Adipocyte (in vitro differentiated cells): ENCODE measurements at regions not wholly inside any gene's neighbourhood (a gene's known extent, or its start where the extent isn't known, plus 50 kb on each side); places are given as distances from the start of the nearest gene placed in this dataset.
"Not testable (repeated sequence)": the region's sequence is repeated elsewhere in the genome, so short reads cannot be mapped to it uniquely, and the experiment has no call there.

Source experiments
- DNase-seq: peaks from one replicate; pipeline ENCODE4 v3.0.0-alpha.2; 2015; ENCODE audit warnings: low read depth
- H3K27me3 ChIP-seq: replicated peaks from 2 replicates; pipeline ENCODE4 v1.7.0; 2013; ENCODE audit warnings: mild to moderate bottlenecking, low read length, moderate library complexity; ENCODE audit not compliant: control insufficient read depth, insufficient read depth
- H3K36me3 ChIP-seq: 2 replicates; pipeline ENCODE4 v1.7.0; 2013; ENCODE audit warnings: low read length, mild to moderate bottlenecking, moderate library complexity; ENCODE audit not compliant: control insufficient read depth, insufficient read depth, severe bottlenecking
- H3K4me1 ChIP-seq: 2 replicates; pipeline ENCODE4 v1.7.0; 2013; ENCODE audit warnings: mild to moderate bottlenecking, low read length, moderate library complexity; ENCODE audit not compliant: control insufficient read depth, insufficient read depth
- H3K4me3 ChIP-seq: 2 replicates; pipeline ENCODE4 v1.7.0; 2013; ENCODE audit warnings: mild to moderate bottlenecking, low read length, moderate library complexity
- H3K9ac ChIP-seq: 2 replicates; pipeline ENCODE4 v1.7.0; 2013; ENCODE audit warnings: mild to moderate bottlenecking, low read length, moderate library complexity
- H3K9me3 ChIP-seq: 2 replicates; pipeline ENCODE4 v1.7.0; 2013; ENCODE audit warnings: mild to moderate bottlenecking, low read length, moderate library complexity; ENCODE audit not compliant: control insufficient read depth

- Histone ChIP-seq H3K9ac (no peak overlapping the region), H3K27me3 (no peaks in the 10 kb centered on the region)
- no peak for DNase-seq
These were observed 150.1 kb upstream of the SERTAD2 start for GRCh38 chr2:64803776-64804175.

GRCh38 chr2:64804651-64805050 lies 150.9 kb upstream of the SERTAD2 start:
- DNase-seq = no peak
- no peak overlapping the region for H3K9ac ChIP-seq
- H3K27me3 ChIP-seq = no peaks in the 10 kb centered on the region
- H3K36me3 ChIP-seq = no peaks in the 10 kb centered on the region
- H3K4me1 ChIP-seq = peaks cover 15% of the 10 kb centered on the region
- no peaks in the 10 kb centered on the region for H3K9me3 ChIP-seq
- no peak overlapping the region for H3K4me3 ChIP-seq

More at GRCh38 chr2:64803776-64804175, 150.1 kb upstream of the SERTAD2 start:
- Histone ChIP-seq H3K4me1 (peaks cover 15% of the 10 kb centered on the region), H3K36me3 (no peaks in the 10 kb centered on the region), H3K4me3 (no peak overlapping the region), H3K9me3 (no peaks in the 10 kb centered on the region)

GRCh38 chr2:64807417-64807816 lies 153.7 kb upstream of the SERTAD2 start:
- Histone ChIP-seq H3K9ac (peak overlapping the region; percentile 56), H3K27me3 (no peaks in the 10 kb centered on the region), H3K4me1 (peaks cover 15% of the 10 kb centered on the region), H3K9me3 (no peaks in the 10 kb centered on the region), H3K4me3 (peak overlapping the region; percentile 28), H3K36me3 (no peaks in the 10 kb centered on the region)
- peak; percentile 84 for DNase-seq

- H3K9me3 ChIP-seq = no peaks in the 10 kb centered on the region
- H3K27me3 ChIP-seq = no peaks in the 10 kb centered on the region
- peaks cover 15% of the 10 kb centered on the region for H3K4me1 ChIP-seq
- no peaks in the 10 kb centered on the region for H3K36me3 ChIP-seq
- peak overlapping the region; percentile 28 for H3K4me3 ChIP-seq
- H3K9ac ChIP-seq = peak overlapping the region; percentile 56
- no peak for DNase-seq
These were observed 154.4 kb upstream of the SERTAD2 start for GRCh38 chr2:64808092-64808491.

DNA sequence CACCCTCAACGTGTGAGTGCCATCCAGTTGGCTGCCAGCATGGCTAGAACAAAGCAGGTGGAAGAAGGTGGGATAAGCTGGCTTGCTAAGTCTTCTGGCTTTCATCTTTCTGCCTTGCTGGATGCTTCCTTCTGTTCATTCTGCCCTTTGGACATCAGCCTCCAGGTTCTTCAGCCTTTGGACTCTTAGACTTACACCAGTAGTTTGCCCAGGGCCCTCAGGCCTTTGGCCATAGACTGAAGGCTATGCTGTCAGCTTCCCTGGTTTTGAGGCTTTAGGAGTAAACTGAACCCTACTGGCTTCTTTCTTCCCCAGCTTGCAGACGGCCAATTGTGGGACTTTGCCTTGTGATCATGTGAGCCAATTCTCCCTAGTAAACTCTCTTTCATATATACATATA lies 155.0 kb upstream of the SERTAD2 start:
- H3K4me1 ChIP-seq = peaks cover 15% of the 10 kb centered on the region
- no peak overlapping the region for H3K9ac ChIP-seq
- H3K27me3 ChIP-seq = no peaks in the 10 kb centered on the region
- H3K4me3 ChIP-seq = no peak overlapping the region
- no peaks in the 10 kb centered on the region for H3K36me3 ChIP-seq
- no peaks in the 10 kb centered on the region for H3K9me3 ChIP-seq
- DNase-seq = no peak

DNA sequence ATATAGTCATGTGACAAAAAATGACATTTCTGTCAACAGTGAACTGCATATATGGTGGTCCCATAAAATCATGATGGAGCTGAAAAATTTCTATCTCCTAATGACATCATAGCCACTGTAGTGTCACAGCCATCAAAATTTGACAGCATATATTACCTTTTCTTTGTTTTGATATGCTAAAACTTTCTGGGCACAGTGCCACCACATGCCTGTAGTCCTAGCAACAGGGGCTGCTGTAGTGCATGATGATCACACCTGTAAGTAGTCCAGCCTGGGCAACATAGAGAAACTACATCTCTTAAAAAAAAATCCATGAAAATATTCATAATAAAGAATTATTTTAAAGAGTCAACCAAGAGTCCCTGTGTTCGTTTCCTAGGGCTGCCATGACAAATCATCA lies 155.5 kb upstream of the SERTAD2 start:
- H3K4me3 ChIP-seq = no peak overlapping the region
- no peaks in the 10 kb centered on the region for H3K27me3 ChIP-seq
- H3K9ac ChIP-seq = no peak overlapping the region
- no peak for DNase-seq
- H3K36me3 ChIP-seq = no peaks in the 10 kb centered on the region
- peaks cover 15% of the 10 kb centered on the region for H3K4me1 ChIP-seq
- no peaks in the 10 kb centered on the region for H3K9me3 ChIP-seq

DNA sequence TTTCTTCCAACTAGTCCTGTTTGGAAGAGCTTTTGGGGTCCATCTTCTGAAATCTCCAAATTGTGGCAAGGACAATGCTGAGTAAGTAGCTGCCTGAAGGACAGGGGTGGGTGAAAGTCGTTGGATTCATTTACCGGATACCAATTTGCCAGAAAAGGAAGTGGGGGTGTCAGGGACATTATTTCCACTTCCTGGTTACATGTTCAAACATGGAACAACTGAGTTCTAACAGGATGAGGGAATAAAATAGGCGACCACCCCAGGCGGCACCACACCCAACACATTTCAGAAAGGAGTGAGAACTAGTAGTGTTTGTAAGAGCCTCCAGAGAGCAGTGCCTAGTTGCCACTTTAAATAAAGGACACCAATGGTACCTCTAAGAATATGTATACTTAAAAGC lies 158.6 kb upstream of the SERTAD2 start:
- no peak for DNase-seq
- no peaks in the 10 kb centered on the region for H3K27me3 ChIP-seq
- H3K4me1 ChIP-seq = peaks cover 9% of the 10 kb centered on the region
- no peak overlapping the region for H3K4me3 ChIP-seq
- no peaks in the 10 kb centered on the region for H3K9me3 ChIP-seq
- no peaks in the 10 kb centered on the region for H3K36me3 ChIP-seq
- H3K9ac ChIP-seq = no peak overlapping the region

- Histone ChIP-seq H3K27me3 (no peaks in the 10 kb centered on the region), H3K9ac (no peak overlapping the region), H3K36me3 (no peaks in the 10 kb centered on the region), H3K4me1 (peaks cover under 1% of the 10 kb centered on the region), H3K9me3 (no peaks in the 10 kb centered on the region), H3K4me3 (no peak overlapping the region)
- DNase-seq = no peak
These were observed 160.3 kb upstream of the SERTAD2 start for GRCh38 chr2:64814007-64814406.

DNA sequence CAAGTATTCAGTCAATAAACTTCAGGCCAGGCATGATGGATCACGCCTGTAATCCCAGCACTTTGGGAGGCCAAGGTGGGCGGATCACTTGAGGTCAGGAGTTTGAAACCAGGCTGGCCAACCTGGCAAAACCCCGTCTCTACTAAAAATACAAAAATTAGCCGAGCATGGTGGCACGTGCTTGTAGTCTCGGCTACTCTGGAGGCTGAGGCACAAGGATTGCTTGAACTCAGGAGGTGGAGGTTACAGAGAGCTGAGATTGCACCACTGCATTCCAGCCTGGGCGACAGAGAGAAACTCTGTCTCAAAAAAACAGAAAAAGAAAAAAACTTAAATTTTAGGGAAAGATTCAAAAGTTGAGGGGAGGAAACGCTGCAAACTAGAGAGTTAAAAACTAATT lies 162.8 kb upstream of the SERTAD2 start:
- not testable (repeated sequence) for DNase-seq, H3K9me3 ChIP-seq, H3K36me3 ChIP-seq, H3K4me3 ChIP-seq, H3K27me3 ChIP-seq, H3K9ac ChIP-seq, H3K4me1 ChIP-seq

- H3K9me3 ChIP-seq = no peaks in the 10 kb centered on the region
- H3K27me3 ChIP-seq = no peaks in the 10 kb centered on the region
- no peak overlapping the region for H3K9ac ChIP-seq
- no peaks in the 10 kb centered on the region for H3K36me3 ChIP-seq
- no peak overlapping the region for H3K4me3 ChIP-seq
- H3K4me1 ChIP-seq = peaks cover 8% of the 10 kb centered on the region
- no peak for DNase-seq
These were observed 163.7 kb upstream of the SERTAD2 start for GRCh38 chr2:64817453-64817852.

DNA sequence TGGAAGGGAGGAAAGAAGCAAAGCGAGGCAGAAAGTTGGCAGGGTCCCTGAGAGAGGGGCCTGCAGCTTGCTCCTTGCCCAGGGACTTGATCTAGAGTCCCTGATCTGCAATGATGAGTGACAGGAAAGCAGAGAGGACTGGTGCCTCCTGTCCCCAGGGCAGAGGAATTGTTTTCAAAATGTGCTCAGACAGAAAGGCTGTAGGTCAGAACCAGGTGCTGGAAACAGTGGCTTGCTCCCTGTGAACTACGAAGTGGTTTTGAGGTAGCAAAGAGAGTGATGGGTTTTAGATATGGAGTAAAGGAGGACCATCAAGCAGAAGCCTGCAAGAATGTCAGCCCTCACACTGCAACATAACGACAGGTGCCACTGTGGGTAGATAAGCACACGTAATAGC lies 164.9 kb upstream of the SERTAD2 start:
- no peak overlapping the region for H3K9ac ChIP-seq
- no peaks in the 10 kb centered on the region for H3K27me3 ChIP-seq
- H3K9me3 ChIP-seq = no peaks in the 10 kb centered on the region

GRCh38 chr2:64819361-64819760 lies 165.6 kb upstream of the SERTAD2 start:
- H3K27me3 ChIP-seq = no peaks in the 10 kb centered on the region
- H3K36me3 ChIP-seq = no peaks in the 10 kb centered on the region
- H3K4me3 ChIP-seq = no peak overlapping the region
- H3K9ac ChIP-seq = no peak overlapping the region
- H3K4me1 ChIP-seq = peaks cover 8% of the 10 kb centered on the region
- no peak for DNase-seq
- H3K9me3 ChIP-seq = no peaks in the 10 kb centered on the region

More for the DNA sequence above, 164.9 kb upstream of the SERTAD2 start:
- DNase-seq = no peak
- H3K36me3 ChIP-seq = no peaks in the 10 kb centered on the region
- peaks cover 8% of the 10 kb centered on the region for H3K4me1 ChIP-seq
- H3K4me3 ChIP-seq = no peak overlapping the region
